Neural progenitor cell (in vitro differentiated cells): ENCODE measurements at regions not wholly inside any gene's neighbourhood (a gene's known extent, or its start where the extent isn't known, plus 50 kb on each side); places are given as distances from the start of the nearest gene placed in this dataset.

Source experiments
- DNase-seq: peaks from one replicate; pipeline ENCODE4 v3.0.0-alpha.2; 2016; ENCODE audit warnings: low spot score
- H2AFZ ChIP-seq: fragments of 200-600 bp; sonication (generic); replicated peaks from 2 replicates; pipeline ENCODE4 v1.6.1; 2016; ENCODE audit warnings: antibody characterized with exemption
- H3F3A ChIP-seq: fragments of 200-600 bp; sonication (generic); 2 replicates; pipeline ENCODE4 v1.6.1; 2016; ENCODE audit warnings: antibody characterized with exemption, low read depth
- H3K27ac ChIP-seq: fragments of 200-600 bp; sonication (generic); 2 replicates; pipeline ENCODE4 v1.5.1; 2016; ENCODE audit warnings: mild to moderate bottlenecking
- H3K27me3 ChIP-seq: fragments of 200-600 bp; sonication (generic); 2 replicates; pipeline ENCODE4 v1.6.1; 2016; ENCODE audit warnings: mild to moderate bottlenecking, moderate library complexity
- H3K36me3 ChIP-seq: fragments of 200-600 bp; sonication (generic); 2 replicates; pipeline ENCODE4 v1.5.1; 2016
- H3K4me1 ChIP-seq: fragments of 200-600 bp; sonication (generic); 2 replicates; pipeline ENCODE4 v1.6.1; 2016; ENCODE audit warnings: mixed run types
- H3K4me2 ChIP-seq: fragments of 200-600 bp; sonication (generic); 2 replicates; pipeline ENCODE4 v1.6.1; 2016
- H3K4me3 ChIP-seq: fragments of 200-600 bp; sonication (generic); 2 replicates; pipeline ENCODE4 v1.5.1; 2016
- H3K79me2 ChIP-seq: fragments of 200-600 bp; sonication (generic); 2 replicates; pipeline ENCODE4 v1.6.1; 2016; ENCODE audit warnings: low read depth
- H3K9ac ChIP-seq: fragments of 200-600 bp; sonication (generic); 2 replicates; pipeline ENCODE4 v1.6.1; 2016
- H3K9me3 ChIP-seq: fragments of 200-600 bp; sonication (generic); 2 replicates; pipeline ENCODE4 v1.5.1; 2016; ENCODE audit warnings: low read depth
- H4K20me1 ChIP-seq: fragments of 200-600 bp; sonication (generic); 2 replicates; pipeline ENCODE4 v1.6.1; 2016; ENCODE audit warnings: low read depth
- H3K27ac Mint-ChIP-seq: 3 replicates; pipeline ENCODE4 v1.8.0; 2021; ENCODE audit warnings: mixed read lengths
- H3K27me3 Mint-ChIP-seq: 2 replicates; pipeline ENCODE4 v1.8.0; 2022; ENCODE audit warnings: low read depth, mild to moderate bottlenecking, inconsistent platforms, moderate library complexity, mixed read lengths; ENCODE audit not compliant: insufficient read depth
- H3K36me3 Mint-ChIP-seq: 3 replicates; pipeline ENCODE4 v1.8.0; 2021; ENCODE audit warnings: mixed read lengths
- H3K4me1 Mint-ChIP-seq: 3 replicates; pipeline ENCODE4 v1.8.0; 2021; ENCODE audit warnings: mixed read lengths
- H3K4me3 Mint-ChIP-seq: 3 replicates; pipeline ENCODE4 v1.8.0; 2021; ENCODE audit warnings: mild to moderate bottlenecking, moderate library complexity, mixed read lengths
- H3K9me3 Mint-ChIP-seq: 3 replicates; pipeline ENCODE4 v1.8.0; 2020; ENCODE audit warnings: mixed read lengths
- CTCF ChIP-seq: fragments of 200-600 bp; sonication (generic); IDR thresholded peaks from 2 replicates; pipeline ENCODE4 v1.5.1; 2017; ENCODE audit warnings: antibody characterized with exemption, mild to moderate bottlenecking
- EZH2 ChIP-seq: fragments of 200-600 bp; sonication (generic); IDR thresholded peaks from 2 replicates; pipeline ENCODE4 v1.6.1; 2017; ENCODE audit warnings: antibody characterized with exemption, mild to moderate bottlenecking, moderate library complexity
- EZH2phosphoT487 ChIP-seq: fragments of 200-600 bp; sonication (generic); IDR thresholded peaks from 2 replicates; pipeline ENCODE4 v1.6.1; 2017; ENCODE audit warnings: antibody characterized with exemption

- Histone ChIP-seq H3F3A (peaks cover 18% of the 10 kb centered on the region), H3K4me1 (peaks cover 8% of the 10 kb centered on the region), H3K27ac (no peak overlapping the region), H3K36me3 (no peaks in the 10 kb centered on the region), H2AFZ (no peak overlapping the region), H3K9me3 (no peaks in the 10 kb centered on the region), H3K27me3 (peaks cover 57% of the 10 kb centered on the region), H3K4me2 (no peak overlapping the region), H3K9ac (no peak overlapping the region), H3K4me3 (no peak overlapping the region), H3K79me2 (no peaks in the 10 kb centered on the region), H4K20me1 (no peaks in the 10 kb centered on the region)
- H3K9me3 Mint-ChIP-seq, result peaks cover 12% of the 10 kb centered on the region
- DNase-seq, result no peak
- peaks cover 2% of the 10 kb centered on the region for H3K36me3 Mint-ChIP-seq
- peaks cover 8% of the 10 kb centered on the region for H3K4me1 Mint-ChIP-seq
- TF ChIP-seq EZH2phosphoT487 (no peak), CTCF (no peak), EZH2 (no peak)
- H3K4me3 Mint-ChIP-seq, result no peak overlapping the region
- H3K27me3 Mint-ChIP-seq, result peaks cover 42% of the 10 kb centered on the region
- no peak overlapping the region for H3K27ac Mint-ChIP-seq
Observed at GRCh38 chr3:184511741-184512140, 49.8 kb upstream of the EPHB3 start.
